DMS 273 (cell line): ENCODE measurements at regions not wholly inside any gene's neighbourhood (a gene's known extent, or its start where the extent isn't known, plus 50 kb on each side); places are given as distances from the start of the nearest gene placed in this dataset.

Experiments used
- DNase-seq: peaks from one replicate; lab custom pipeline; 2025; ENCODE audit not compliant: unreplicated experiment; lab: John Stamatoyannopoulos, UW

DNA sequence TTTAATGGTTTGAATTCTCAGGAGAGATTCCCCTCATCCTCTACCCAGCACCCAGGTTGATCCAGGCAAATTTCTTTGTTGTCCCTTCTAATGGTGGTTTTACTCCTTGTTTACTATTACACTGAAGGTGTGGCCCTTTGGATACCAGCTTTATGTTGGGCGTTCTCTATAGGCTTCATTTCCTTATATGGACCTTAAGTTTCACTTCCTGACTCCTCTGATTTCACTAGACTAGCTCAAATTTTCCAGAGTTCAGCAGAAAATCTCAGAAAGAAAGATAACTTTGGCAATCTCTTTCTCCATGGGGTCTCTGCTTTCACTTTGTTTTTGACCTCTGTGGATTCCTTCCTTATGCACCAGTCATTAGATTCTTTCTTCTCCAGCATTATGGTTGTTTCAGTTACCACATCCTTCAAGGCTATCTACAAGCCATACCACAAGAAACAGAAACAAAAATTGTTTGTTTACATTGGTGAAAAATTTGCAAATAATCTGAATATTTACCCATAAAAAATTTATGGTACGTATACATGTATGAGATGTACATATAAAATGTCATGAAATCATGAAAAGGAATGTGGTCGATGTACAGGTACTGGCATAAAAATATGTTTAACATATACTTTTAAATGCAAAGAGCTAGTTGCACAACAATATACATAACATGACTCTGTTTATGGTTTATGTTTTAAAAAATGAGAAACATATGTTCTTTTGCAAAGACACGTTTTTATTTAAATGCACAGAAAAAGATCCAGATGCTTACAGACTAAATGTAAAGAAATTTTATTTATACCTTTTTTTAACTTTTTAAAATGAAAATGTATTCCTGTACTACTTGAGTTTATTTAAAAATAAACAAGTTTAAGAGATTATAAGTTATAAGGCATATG is 212.6 kb downstream of the LACC1 start:
- DNase-seq = no peak

DNA sequence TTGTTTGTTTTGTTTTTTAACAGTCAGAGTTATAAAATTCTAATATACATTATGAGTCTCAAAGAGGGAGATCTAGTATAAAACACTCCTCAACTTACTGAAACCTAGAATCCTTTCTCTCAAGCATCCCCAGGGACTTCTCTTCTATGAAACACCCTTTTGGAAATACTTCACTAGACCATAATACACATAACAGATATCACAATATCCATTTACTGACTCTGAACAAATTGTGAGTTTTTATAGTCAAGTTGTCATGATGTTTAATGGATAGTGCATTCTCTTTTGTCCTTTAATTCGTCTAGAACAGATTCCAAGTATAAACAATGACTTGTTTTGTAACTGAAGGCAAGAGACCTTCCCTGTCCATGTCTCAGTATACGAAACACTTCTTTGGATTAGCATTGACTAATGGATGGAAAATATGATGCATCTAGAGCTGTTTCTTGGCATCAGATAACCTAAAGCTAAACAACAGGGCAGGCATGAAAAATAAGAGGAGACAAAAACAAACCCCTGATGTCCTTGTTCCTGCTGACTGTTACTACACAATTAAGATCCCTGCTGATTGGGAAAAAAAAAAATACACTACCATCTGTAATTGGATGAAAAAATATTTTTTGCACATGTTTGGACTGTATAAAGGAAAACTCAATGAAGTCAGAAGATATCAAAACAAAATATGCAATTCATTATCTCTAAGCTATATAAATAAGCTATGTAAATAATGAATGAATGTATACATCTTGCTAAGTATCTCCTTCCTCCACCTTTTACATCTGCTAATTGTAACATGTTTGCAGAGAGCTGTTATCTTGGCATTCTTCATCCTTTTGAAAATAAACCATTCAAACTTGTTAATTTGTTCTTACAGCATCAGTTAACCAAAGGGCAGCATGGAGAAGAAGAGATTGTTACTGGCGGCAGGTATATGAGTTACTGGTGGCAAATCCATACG is 214.2 kb downstream of the LACC1 start:
- DNase-seq = no peak

DNA sequence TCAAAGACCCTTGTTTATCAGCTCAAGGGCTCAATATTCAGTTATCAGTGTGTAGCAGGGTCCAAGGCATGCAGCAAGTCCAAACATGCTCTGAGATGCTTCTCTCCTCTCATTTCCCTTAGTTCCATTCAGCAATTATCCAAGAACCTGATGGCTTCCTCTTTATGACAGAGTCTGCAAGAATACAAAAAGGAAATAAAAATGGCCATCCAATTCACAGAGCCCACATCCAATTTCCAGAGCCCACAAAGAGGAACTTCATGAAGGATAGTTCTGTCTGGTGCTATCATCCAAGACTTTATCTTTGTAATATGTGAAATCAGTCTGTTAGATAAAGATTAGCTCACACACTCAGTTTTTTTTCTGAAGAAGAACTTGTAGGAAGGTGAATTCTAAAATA is 217.2 kb downstream of the LACC1 start:
- no peak for DNase-seq

DNA sequence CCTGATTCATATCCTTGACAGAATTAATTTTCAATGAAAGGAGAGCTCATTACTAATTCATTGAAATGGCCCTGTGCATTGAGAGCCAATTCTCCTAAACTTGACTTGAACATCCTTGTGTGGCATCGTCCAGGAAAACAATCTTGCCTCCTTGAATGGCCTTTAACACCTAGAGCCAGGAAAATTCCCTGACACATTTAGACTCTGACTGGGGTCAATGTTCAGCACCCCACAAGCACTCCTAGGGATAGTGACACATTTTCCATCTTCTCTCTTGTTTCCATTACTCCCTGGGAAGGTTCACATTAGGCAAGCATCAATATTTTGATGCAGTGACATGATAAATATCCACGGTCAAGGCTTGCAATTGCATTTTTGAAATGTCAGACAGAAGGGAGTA is 218.9 kb downstream of the LACC1 start:
- DNase-seq = no peak

GRCh38 chr13:44101347-44102083 is 221.8 kb downstream of the LACC1 start:
- DNase-seq = no peak

GRCh38 chr13:44103429-44104196 is 223.9 kb downstream of the LACC1 start:
- DNase-seq = no peak

- DNase-seq = no peak
Measured at GRCh38 chr13:44104197-44104490, 224.4 kb downstream of the LACC1 start.

- no peak for DNase-seq
Measured at GRCh38 chr13:44104969-44105368, 225.3 kb downstream of the LACC1 start.

- no peak for DNase-seq
Measured at GRCh38 chr13:44106266-44107152, 226.8 kb downstream of the LACC1 start.

GRCh38 chr13:44107357-44108121 is 227.8 kb downstream of the LACC1 start:
- DNase-seq = no peak

GRCh38 chr13:44108331-44108858 is 228.7 kb downstream of the LACC1 start:
- DNase-seq = no peak

DNA sequence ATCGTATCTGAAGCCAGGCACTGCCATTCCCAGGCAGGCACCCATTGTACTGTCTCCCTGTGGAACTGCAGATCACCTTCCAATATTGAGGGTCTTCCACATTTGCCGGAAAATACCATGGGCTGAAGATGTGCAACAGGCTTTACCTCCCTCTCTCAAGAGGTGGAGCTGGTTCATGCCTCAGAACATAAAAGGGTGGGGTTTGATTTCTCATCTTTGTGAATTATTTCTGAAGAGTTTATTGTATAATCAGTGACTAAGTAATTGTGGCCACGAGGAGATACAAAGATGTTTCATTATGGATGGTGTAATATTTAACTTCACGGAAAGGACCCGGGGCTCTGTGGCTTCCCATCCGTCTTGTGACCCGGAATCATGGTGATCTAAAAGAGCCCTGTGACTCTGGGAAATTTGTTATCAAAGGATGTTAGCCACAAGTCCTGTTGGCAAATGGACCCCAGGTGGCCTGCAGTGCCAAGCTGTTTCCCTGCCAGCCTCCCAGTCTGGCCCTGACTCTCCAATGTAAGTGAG is 230.5 kb downstream of the LACC1 start:
- DNase-seq = no peak

DNA sequence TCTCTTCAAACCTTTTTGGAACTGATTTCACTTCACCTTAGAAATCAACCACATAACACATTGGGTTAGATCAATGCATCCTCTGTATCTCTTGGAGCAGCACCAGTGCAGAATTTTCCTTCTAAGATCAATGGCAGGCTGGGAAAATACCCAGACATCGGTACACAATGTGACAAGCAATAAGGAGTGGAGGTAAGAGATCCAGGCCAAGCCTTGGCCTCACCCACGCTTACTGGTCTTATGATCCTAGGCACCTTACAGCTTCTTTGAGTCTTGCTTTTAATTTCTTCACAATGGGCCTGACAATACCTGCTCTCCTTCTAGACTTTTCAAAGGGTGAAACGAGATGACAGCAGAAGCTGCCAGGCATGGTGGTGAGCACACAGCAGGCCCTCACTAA is 232.0 kb downstream of the LACC1 start:
- DNase-seq = no peak

- DNase-seq = no peak
Measured at GRCh38 chr13:44112700-44113329, 233.1 kb downstream of the LACC1 start.

DNA sequence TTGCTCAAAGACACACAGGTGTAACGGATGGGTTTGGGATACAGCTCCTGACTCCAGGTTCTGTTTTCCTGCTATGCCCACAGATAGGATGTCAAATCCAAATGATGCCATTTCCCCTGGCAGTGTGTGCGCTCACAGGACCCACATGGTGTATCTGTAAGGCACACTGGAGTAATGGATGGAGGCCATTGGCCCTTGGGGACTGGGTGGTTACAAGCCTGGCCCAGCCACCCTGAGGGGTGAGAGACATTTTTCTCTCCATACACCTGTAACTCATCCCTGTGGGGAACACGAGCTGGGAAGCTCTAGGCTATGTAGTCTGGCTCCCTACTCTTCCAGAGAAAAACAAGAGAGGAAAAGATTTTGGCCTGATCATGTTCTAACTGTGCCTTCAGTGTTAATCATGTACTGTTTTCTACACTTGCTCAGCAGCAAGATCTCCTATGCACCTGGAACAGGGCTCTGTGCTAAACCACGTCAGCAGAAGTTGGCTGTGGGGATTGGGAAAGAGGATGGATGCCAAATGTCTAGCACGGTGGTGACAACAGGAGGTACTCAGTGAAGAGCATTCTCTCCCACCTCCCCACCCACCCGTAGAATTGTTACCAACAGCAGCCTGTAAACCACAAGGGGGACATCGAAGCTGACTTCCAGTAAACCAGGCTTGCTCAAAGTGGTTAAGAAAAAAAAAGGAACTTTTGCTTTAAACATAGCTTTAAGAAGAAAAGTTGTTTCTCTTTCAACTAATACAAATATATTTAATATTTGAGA is 237.0 kb downstream of the LACC1 start:
- DNase-seq = peak; percentile 2

DNA sequence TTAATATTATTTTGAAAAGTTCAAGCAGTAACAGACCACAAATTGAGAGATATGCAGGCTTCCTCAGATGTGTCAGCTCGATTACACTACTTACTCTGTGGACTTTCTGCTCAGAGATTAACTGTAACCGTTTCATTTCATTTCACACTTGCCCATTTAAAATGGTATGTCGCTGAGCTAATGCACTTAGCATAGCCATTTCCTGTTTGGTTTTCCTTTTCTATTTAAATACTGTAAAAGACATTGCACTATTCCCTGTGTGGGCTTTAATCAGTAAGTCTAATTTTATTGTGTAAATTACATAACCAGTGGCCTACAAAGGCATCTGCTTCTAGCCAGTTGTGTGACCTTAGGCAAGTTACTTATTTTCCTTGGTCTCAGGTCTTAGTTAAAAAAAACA is 237.6 kb downstream of the LACC1 start:
- no peak for DNase-seq

GRCh38 chr13:44117816-44118215 is 238.1 kb downstream of the LACC1 start:
- DNase-seq = no peak
